Panc1 (cell line): ENCODE measurements at regions not wholly inside any gene's neighbourhood (a gene's known extent, or its start where the extent isn't known, plus 50 kb on each side); places are given as distances from the start of the nearest gene placed in this dataset.

Source experiments
- ATAC-seq: fragments of 200-7000 bp; cut with Tn5 transposase; 2 replicates; pipeline ENCODE4 v1.9.1; 2020; ENCODE audit warnings: mild to moderate bottlenecking, moderate library complexity
- BruUV-seq: library from RNA; stranded (reverse); fragments of 400-500 nt; replicated peaks from 2 replicates; lab custom pipeline; 2021; lab: Mats Ljungman, UMichigan
- CTCF ChIA-PET: fragments of 300-600 bp; sonication (Branson Sonifier 250); formaldehyde crosslinking; loops from one replicate; lab custom pipeline; 2022; ENCODE audit warnings: antibody characterized with exemption; lab: Charles Lee
- POLR2A ChIA-PET: fragments of 300-600 bp; sonication (Branson Sonifier 250); formaldehyde crosslinking; loops from one replicate; lab custom pipeline; 2022; ENCODE audit warnings: antibody characterized with exemption; lab: Charles Lee
- DNase-seq: peaks from one replicate; pipeline ENCODE4 v3.0.0-alpha.2; 2010; ENCODE audit warnings: low read depth, low spot score
- H3K27ac ChIP-seq: 2 replicates; pipeline ENCODE4 v1.5.1; 2011; ENCODE audit warnings: mild to moderate bottlenecking, low read length, inconsistent platforms
- H3K27me3 ChIP-seq: fragments of 200-500 bp; sonication (Bioruptor generic); 2 replicates; pipeline ENCODE4 v1.6.0; 2014; ENCODE audit warnings: low read length, inconsistent platforms; ENCODE audit not compliant: control insufficient read depth, insufficient read depth
- H3K36me3 ChIP-seq: fragments of 200-500 bp; sonication (Bioruptor generic); 2 replicates; pipeline ENCODE4 v1.5.1; 2014; ENCODE audit warnings: inconsistent platforms, mild to moderate bottlenecking, low read length, moderate library complexity; ENCODE audit not compliant: control insufficient read depth, insufficient read depth
- H3K4me1 ChIP-seq: 2 replicates; pipeline ENCODE4 v1.5.1; 2011; ENCODE audit warnings: inconsistent platforms, mild to moderate bottlenecking, low read length, moderate library complexity; ENCODE audit not compliant: control insufficient read depth, insufficient read depth
- H3K4me3 ChIP-seq, 2 experiments: 2 replicates each; pipeline ENCODE4 v1.5.1; 2011 to 2012; ENCODE audit warnings: low read depth in 2 of 2, low read length in 2 of 2, mild to moderate bottlenecking in 2 of 2, inconsistent platforms in 1 of 2, moderate library complexity in 1 of 2
- H3K9me3 ChIP-seq: fragments of 200-500 bp; sonication (Bioruptor generic); 2 replicates; pipeline ENCODE4 v1.5.1; 2014; ENCODE audit warnings: low read depth, mild to moderate bottlenecking, inconsistent platforms, low read length, moderate library complexity; ENCODE audit not compliant: control insufficient read depth, insufficient read depth
- CTCF ChIP-seq: fragments of 450-650 bp; IDR thresholded peaks from 2 replicates; pipeline ENCODE4 v1.5.1; 2017; ENCODE audit warnings: mild to moderate bottlenecking
- POLR2AphosphoS5 ChIP-seq: IDR thresholded peaks from 2 replicates; pipeline ENCODE4 v1.6.1; 2012; ENCODE audit warnings: mild to moderate bottlenecking, low read depth, low read length, moderate library complexity
- REST ChIP-seq, 2 experiments: IDR thresholded peaks; 2 replicates each; pipeline ENCODE4 v1.6.1; 2011 to 2012; ENCODE audit warnings: low read depth in 2 of 2, control low read depth in 1 of 2, low read length in 1 of 2, mild to moderate bottlenecking in 1 of 2, moderate library complexity in 1 of 2; ENCODE audit not compliant: insufficient read depth in 1 of 2
- SIN3A ChIP-seq: IDR thresholded peaks from 2 replicates; pipeline ENCODE4 v1.6.1; 2012; ENCODE audit warnings: low read depth, mild to moderate bottlenecking, low read length, moderate library complexity, borderline replicate concordance; ENCODE audit not compliant: insufficient read depth
- TCF7L2 ChIP-seq: IDR thresholded peaks from 2 replicates; pipeline ENCODE4 v1.6.1; 2011; ENCODE audit warnings: mild to moderate bottlenecking, low read depth, low read length, inconsistent platforms
- in situ Hi-C: cut with HindIII; loops from 2 replicates; pipeline ENCODE4 v1.10.0; 2016; ENCODE audit warnings: low sequenced_read_pairs, low pct_unique_long_range_greater_than_20kb
- intact Hi-C: fragments of 100-400 bp; cut with micrococcal nuclease; formaldehyde crosslinking; loops from one replicate; pipeline ENCODE4 v1.10.0; 2022; ENCODE audit not compliant: unreplicated experiment

DNA sequence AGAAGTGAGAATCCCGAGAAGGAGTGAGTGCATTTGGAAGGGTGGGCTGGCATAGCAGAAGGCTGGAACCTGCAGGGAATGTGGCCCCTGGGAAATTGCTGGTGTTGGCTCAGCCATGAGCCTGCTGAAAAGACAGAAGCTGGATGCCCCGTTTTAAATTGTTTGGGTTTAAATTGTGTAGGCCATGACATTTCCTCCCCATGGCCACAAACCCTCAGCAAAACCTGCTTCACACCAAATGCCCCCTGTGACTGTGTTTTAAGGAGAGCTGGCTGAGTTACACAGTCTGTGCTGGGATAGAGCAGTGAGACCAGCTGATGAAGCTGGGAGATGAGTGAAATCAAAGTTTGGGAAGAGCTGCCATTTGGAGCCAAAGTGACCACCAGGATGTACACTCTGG is 216.3 kb upstream of the RGMA start:
- Histone ChIP-seq H3K27me3 (no peaks in the 10 kb centered on the region), H3K27ac (no peak overlapping the region), H3K4me1 (no peaks in the 10 kb centered on the region), H3K36me3 (no peaks in the 10 kb centered on the region), H3K4me3 (no peak overlapping the region), H3K9me3 (no peaks in the 10 kb centered on the region)
- POLR2A ChIA-PET = no interaction called here
- ATAC-seq (no peak), DNase-seq (no peak)
- CTCF ChIA-PET = no interaction called here
- intact Hi-C loops (no loop called here), in situ Hi-C loops (no loop called here)
- BruUV-seq = no TSS peak
- TF ChIP-seq TCF7L2 = no peak
- no peak for TF ChIP-seq SIN3A
- no peak for TF ChIP-seq CTCF
- no peak for TF ChIP-seq REST (IDR thresholded peaks at IDR 0.05; ENCODE audit: insufficient read depth in 1 of 2, low read depth in 2 of 2, low read length in 1 of 2)
- TF ChIP-seq POLR2AphosphoS5 = no peak

- Histone ChIP-seq H3K27me3 (no peaks in the 10 kb centered on the region), H3K4me1 (no peaks in the 10 kb centered on the region), H3K9me3 (no peaks in the 10 kb centered on the region), H3K27ac (no peak overlapping the region), H3K36me3 (no peaks in the 10 kb centered on the region), H3K4me3 (no peak overlapping the region)
- in situ Hi-C loops (no loop called here), intact Hi-C loops (no loop called here)
- ChIA-PET CTCF (no interaction called here), POLR2A (no interaction called here)
- TF ChIP-seq REST (IDR thresholded peaks at IDR 0.05; ENCODE audit: insufficient read depth in 1 of 2, low read depth in 2 of 2, low read length in 1 of 2) = no peak
- TF ChIP-seq POLR2AphosphoS5 = no peak
- no peak for TF ChIP-seq SIN3A
- TF ChIP-seq TCF7L2 = no peak
- TF ChIP-seq CTCF = no peak
- no TSS peak for BruUV-seq
- ATAC-seq (no peak), DNase-seq (no peak)
Observed at GRCh38 chr15:93302080-93302765, 213.2 kb upstream of the RGMA start.
